Tibial nerve (tissue), 4 donors: ENCODE measurements at regions not wholly inside any gene's neighbourhood (a gene's known extent, or its start where the extent isn't known, plus 50 kb on each side); places are given as distances from the start of the nearest gene placed in this dataset.

Source experiments
- DNase-seq, 2 donors: peaks; one replicate each; pipeline ENCODE4 v3.0.0-alpha.2; 2019; ENCODE audit warnings: low spot score in 2 of 2
- H3K27ac ChIP-seq, 4 donors: fragments of 200-600 bp; sonication (generic) in 3 of 4; one replicate each; pipeline ENCODE4 v1.5.1; 2017 to 2019; ENCODE audit warnings: mild to moderate bottlenecking in 1 of 4
- H3K27me3 ChIP-seq, 2 donors: fragments of 200-600 bp; sonication (generic) in 1 of 2; one replicate each; pipeline versions ENCODE4 v1.5.1 to v1.6.0; 2017 to 2019
- H3K36me3 ChIP-seq, 3 donors: fragments of 200-600 bp; sonication (generic); one replicate each; pipeline ENCODE4 v1.5.1; 2018 to 2019
- H3K4me1 ChIP-seq, 4 donors: fragments of 200-600 bp; sonication (generic) in 3 of 4; one replicate each; pipeline ENCODE4 v1.5.1; 2017 to 2019
- H3K4me3 ChIP-seq, 4 donors: fragments of 200-600 bp; sonication (generic) in 3 of 4; one replicate each; pipeline ENCODE4 v1.5.1; 2017 to 2019; ENCODE audit warnings: mild to moderate bottlenecking in 1 of 4, moderate library complexity in 1 of 4
- H3K9me3 ChIP-seq, 4 donors: fragments of 200-600 bp; sonication (generic) in 3 of 4; one replicate each; pipeline ENCODE4 v1.5.1; 2017 to 2019
- EP300 ChIP-seq, 2 donors: sonication (generic); formaldehyde crosslinking; IDR thresholded peaks; one replicate each; pipeline ENCODE4 v1.6.1; 2017; ENCODE audit warnings: antibody characterized with exemption in 2 of 2, mild to moderate bottlenecking in 1 of 2
- POLR2A ChIP-seq, 2 donors: fragments of 450-650 bp; IDR thresholded peaks; one replicate each; pipeline ENCODE4 v1.6.1; 2017; ENCODE audit warnings: antibody characterized with exemption in 2 of 2, mild to moderate bottlenecking in 2 of 2, moderate library complexity in 2 of 2
- WGBS, 2 donors: methylation state at CpG; one replicate each; pipeline ENCODE4 v1.1.5; 2018; 5-methylcytosine and 5-hydroxymethylcytosine counted together
- TF ChIP-seq, protein P1 (sequence below), 5 experiments: fragments of 200-600 bp in 3 of 5; fragments of 450-650 bp in 2 of 5; sonication (generic) in 3 of 5; IDR thresholded peaks; one replicate each; pipeline ENCODE4 v1.5.1; 2016 to 2019; ENCODE audit warnings: antibody characterized with exemption in 5 of 5, mild to moderate bottlenecking in 3 of 5, moderate library complexity in 2 of 5

DNA sequence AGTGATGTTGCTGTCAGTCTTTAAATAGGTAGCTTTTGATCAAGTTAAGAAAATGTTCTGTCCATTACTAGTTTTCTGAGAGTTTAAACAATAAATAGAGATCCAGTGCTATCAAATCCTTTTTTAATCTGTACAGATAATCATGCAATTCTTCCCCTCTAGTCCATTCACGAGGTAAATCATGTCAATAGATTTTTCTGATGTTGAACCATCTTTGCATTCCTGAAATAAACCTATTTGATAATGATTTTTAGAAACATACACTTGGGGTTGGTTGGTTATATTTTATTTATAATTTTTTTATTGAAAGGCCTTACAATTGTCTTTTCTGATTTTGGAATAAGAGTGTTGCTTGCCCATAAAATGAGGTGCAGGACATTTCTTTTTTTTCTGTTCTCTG lies 95.0 kb downstream of the FAM53A start:
- Histone ChIP-seq H3K36me3 (no peaks in the 10 kb centered on the region), H3K4me1 (no peaks in the 10 kb centered on the region), H3K4me3 (no peak overlapping the region), H3K9me3 (peaks cover 0 to 46% (median 3%) of the 10 kb centered on the region in 4 donors), H3K27me3 (peaks cover 0 to 9% of the 10 kb centered on the region in 2 donors), H3K27ac (no peak overlapping the region)
- no peak for DNase-seq
- TF ChIP-seq, protein P1, sequence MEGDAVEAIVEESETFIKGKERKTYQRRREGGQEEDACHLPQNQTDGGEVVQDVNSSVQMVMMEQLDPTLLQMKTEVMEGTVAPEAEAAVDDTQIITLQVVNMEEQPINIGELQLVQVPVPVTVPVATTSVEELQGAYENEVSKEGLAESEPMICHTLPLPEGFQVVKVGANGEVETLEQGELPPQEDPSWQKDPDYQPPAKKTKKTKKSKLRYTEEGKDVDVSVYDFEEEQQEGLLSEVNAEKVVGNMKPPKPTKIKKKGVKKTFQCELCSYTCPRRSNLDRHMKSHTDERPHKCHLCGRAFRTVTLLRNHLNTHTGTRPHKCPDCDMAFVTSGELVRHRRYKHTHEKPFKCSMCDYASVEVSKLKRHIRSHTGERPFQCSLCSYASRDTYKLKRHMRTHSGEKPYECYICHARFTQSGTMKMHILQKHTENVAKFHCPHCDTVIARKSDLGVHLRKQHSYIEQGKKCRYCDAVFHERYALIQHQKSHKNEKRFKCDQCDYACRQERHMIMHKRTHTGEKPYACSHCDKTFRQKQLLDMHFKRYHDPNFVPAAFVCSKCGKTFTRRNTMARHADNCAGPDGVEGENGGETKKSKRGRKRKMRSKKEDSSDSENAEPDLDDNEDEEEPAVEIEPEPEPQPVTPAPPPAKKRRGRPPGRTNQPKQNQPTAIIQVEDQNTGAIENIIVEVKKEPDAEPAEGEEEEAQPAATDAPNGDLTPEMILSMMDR (IDR thresholded peaks at IDR 0.05), result no peak
- TF ChIP-seq EP300 (IDR thresholded peaks at IDR 0.05), result no peak
- TF ChIP-seq POLR2A (IDR thresholded peaks at IDR 0.05), result no peak
- WGBS, 2 donors, result 59 to 77% methylated on average over 1 of the region's 1 CpG

GRCh38 chr4:1588306-1588705 lies 95.8 kb downstream of the FAM53A start:
- DNase-seq, result no peak
- H3K36me3 ChIP-seq, result no peaks in the 10 kb centered on the region
- H3K4me1 ChIP-seq, result no peaks in the 10 kb centered on the region
- TF ChIP-seq EP300 (IDR thresholded peaks at IDR 0.05), result no peak
- 86 to 90% methylated on average over 5 of the region's 5 CpGs for WGBS, 2 donors
- H3K27ac ChIP-seq, result no peak overlapping the region
- no peak overlapping the region for H3K4me3 ChIP-seq
- H3K9me3 ChIP-seq, result peaks cover 0 to 46% (median 3%) of the 10 kb centered on the region in 4 donors
- H3K27me3 ChIP-seq, result peaks cover 0 to 4% of the 10 kb centered on the region in 2 donors

GRCh38 chr4:1584498-1584897 lies 99.6 kb downstream of the FAM53A start:
- H3K9me3 ChIP-seq, result peaks cover 0 to 17% (median 0%) of the 10 kb centered on the region in 4 donors
- WGBS, 2 donors, result 56 to 61% methylated on average over 3 of the region's 3 CpGs
- TF ChIP-seq EP300 (IDR thresholded peaks at IDR 0.05), result no peak
- TF ChIP-seq POLR2A (IDR thresholded peaks at IDR 0.05), result no peak
- TF ChIP-seq, protein P1 (IDR thresholded peaks at IDR 0.05), result no peak
- H3K27me3 ChIP-seq, result peaks cover 0 to 2% of the 10 kb centered on the region in 2 donors
- H3K4me1 ChIP-seq, result peaks cover 0 to 6% (median 2%) of the 10 kb centered on the region in 4 donors
- no peak overlapping the region for H3K4me3 ChIP-seq
- H3K27ac ChIP-seq, result no peak overlapping the region
- no peaks in the 10 kb centered on the region for H3K36me3 ChIP-seq
- DNase-seq, result no peak

DNA sequence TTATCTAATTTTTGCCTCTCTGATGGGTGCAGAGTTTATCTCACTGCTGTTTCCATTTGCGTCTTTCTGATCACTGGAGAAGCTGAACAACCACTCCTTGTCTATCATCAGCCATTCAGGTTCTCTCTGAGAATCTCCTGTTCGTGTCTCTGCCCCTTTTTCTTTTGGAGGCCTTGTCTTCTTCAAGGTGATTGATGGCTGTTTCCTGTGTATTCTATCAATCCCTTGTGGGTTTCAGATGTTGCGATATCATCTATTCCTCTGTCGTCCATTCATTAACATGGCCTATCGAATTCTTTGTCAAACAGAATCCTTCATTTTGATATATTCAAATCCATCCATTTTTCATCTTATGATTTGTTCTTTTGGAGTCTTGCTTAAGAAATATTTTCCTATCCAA lies 100.3 kb downstream of the FAM53A start:
- H3K4me3 ChIP-seq, result no peak overlapping the region
- H3K4me1 ChIP-seq, result peaks cover 0 to 8% (median 3%) of the 10 kb centered on the region in 4 donors
- 71 to 80% methylated on average over 5 of the region's 5 CpGs for WGBS, 2 donors
- TF ChIP-seq POLR2A (IDR thresholded peaks at IDR 0.05), result no peak
- no peak for TF ChIP-seq EP300 (IDR thresholded peaks at IDR 0.05)
- TF ChIP-seq, protein P1 (IDR thresholded peaks at IDR 0.05), result no peak
- H3K27ac ChIP-seq, result no peak overlapping the region
- no peaks in the 10 kb centered on the region for H3K36me3 ChIP-seq
- H3K27me3 ChIP-seq, result peaks cover 0 to 4% of the 10 kb centered on the region in 2 donors
- no peak for DNase-seq
- H3K9me3 ChIP-seq, result peaks cover 0 to 11% (median 0%) of the 10 kb centered on the region in 4 donors

GRCh38 chr4:1583051-1583785 lies 100.9 kb downstream of the FAM53A start:
- TF ChIP-seq POLR2A (IDR thresholded peaks at IDR 0.05), result no peak
- TF ChIP-seq EP300 (IDR thresholded peaks at IDR 0.05), result no peak
- TF ChIP-seq, protein P1 (IDR thresholded peaks at IDR 0.05), result no peak
- peaks cover 0 to 10% of the 10 kb centered on the region in 2 donors for H3K27me3 ChIP-seq
- no peak overlapping the region for H3K27ac ChIP-seq
- H3K4me1 ChIP-seq, result peaks cover 0 to 15% (median 5%) of the 10 kb centered on the region in 4 donors
- 79 to 84% methylated on average over 13 to 15 of the region's 15 CpGs for WGBS, 2 donors
- no peak overlapping the region for H3K4me3 ChIP-seq
- no peaks in the 10 kb centered on the region for H3K36me3 ChIP-seq
- no peak for DNase-seq
- peaks cover 0 to 4% (median 0%) of the 10 kb centered on the region in 4 donors for H3K9me3 ChIP-seq
